Right forelimb (tissue), 1 donor: ENCODE measurements at regions not wholly inside any gene's neighbourhood (a gene's known extent, or its start where the extent isn't known, plus 50 kb on each side); places are given as distances from the start of the nearest gene placed in this dataset.

Experiments
- DNase-seq: peaks from one replicate; pipeline ENCODE4 v3.0.0-alpha.2; 2018

DNA sequence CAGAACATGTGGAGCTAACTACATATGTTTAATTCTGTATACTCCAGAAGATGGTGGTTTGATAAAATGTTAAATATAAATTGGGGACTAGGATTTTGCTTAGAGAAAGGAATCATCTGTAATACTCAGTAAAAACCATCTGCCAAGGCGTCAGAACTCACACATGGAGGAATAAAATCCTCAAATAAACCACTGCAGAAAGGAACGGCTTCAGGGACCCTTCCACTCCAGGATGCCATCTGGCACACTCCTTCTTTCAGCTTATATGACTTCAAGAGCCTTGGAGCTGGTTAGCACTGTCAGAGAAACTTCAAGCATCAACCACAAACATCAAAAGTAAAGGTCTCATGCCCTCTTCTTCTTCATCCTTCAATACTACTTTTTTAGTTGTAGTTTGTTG lies 360.6 kb downstream of the PLK2 start:
- no peak for DNase-seq

DNA sequence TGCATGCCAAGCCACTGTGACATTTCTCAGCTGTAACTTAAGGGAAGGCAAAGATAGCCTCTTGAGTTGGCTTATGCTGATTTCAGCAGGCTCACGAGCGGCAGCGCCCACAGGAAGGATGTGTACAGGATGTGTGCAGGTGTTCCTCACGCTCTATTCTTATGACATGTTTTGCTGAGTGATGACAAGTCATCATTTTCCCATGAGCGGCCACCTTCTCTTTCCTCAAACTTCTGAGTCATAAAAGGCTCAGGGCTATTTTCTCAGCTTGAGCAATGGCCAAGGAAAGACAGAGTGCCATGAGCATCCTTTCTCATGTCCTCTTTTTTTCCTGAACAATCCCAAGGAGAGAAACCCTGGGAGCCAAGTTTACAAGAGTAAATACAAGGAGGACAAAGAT lies 365.9 kb downstream of the PLK2 start:
- DNase-seq: no peak

DNA sequence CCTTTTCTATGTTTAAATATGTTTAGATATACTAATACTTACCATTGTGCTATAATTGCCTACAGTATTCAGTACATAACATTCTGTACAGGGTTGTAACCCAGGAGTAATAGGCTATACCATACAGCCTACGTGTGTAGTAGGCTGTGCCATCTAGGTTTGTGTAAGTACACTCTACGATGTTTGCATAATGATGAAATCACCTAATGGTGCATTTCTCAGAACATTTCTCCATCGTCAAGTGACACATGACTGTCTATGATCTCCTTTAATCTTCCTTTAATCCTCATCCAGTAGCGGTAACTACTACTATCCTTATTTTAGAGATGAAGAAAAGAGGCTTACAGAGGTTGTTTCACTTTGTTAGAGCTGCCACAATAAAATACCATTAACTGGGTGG lies 369.2 kb downstream of the PLK2 start:
- DNase-seq: no peak

DNA sequence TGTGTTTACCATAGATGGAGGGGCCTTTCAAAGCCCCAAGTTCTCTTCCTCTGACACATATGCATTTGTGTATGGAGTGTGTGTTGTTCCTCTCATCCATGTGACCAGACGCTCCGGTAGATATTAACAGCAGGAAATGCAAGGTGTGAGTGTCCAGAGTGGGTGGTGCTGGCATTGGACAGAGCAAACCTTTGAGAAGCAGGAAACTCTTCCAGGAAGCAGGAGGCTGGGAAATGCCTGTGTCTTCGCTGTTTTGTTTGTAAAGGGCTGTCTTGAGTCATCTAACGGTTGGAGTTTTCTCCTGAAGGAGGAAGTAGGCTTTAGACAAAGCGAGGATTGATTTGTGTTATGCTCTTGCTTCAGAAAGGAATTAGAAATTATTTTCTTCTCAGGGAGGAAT lies 370.9 kb downstream of the PLK2 start:
- no peak for DNase-seq

DNA sequence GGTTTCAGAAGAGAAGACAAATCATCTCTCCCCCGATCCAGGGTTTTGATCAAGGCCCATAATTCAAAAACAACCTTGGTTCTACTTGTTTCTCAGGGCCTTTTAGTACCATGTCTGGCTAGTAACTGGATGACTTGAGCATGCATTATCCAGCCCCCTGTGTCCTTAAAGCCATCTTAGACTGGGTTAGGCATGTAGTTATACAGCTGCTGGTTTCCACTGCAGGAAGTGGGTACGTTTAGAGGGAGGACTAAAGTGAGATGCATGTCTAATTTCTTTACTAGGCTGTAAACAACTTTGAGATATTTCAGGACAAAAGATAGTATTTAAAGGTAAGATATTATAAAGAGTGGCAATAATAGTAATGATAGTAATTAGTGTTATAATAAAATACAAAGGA lies 372.0 kb downstream of the PLK2 start:
- no peak for DNase-seq

DNA sequence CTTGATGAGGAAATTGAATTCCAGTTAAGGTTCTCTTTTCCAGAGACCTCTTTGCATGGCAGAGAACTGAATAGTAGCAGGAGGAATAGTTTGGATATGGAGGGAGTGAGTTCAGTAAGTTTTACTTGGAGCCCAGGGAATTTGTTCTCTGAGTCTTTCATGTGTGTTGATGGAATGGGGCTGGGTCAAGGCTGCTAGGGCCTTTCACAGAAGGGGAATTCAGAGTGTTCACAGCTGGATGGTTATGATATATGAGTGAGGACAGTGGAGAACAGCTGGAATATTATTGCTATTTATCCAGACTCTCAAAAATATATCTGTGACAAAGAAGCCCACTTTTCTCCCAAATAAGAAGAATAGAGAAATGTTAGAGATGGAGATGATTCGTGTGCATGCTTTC lies 372.8 kb downstream of the PLK2 start:
- no peak for DNase-seq

DNA sequence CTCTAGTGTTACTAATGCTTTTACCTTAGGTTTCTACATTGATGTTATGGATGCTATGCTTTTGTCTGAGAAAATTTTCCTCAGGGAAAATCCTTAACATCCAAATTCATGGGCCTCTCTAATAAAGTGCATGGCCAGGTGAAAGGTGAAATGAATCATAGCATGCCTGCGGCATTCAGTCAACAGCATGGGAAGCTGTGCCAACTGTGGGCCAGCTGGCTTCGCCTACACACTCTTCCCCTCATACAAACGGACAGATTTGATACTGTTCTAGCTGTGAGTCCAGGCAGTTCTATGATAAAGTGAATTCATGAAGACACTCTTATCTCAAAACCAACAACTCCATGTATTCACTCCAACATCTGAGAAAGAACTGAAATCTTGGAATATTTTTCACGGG lies 374.1 kb downstream of the PLK2 start:
- DNase-seq: no peak

DNA sequence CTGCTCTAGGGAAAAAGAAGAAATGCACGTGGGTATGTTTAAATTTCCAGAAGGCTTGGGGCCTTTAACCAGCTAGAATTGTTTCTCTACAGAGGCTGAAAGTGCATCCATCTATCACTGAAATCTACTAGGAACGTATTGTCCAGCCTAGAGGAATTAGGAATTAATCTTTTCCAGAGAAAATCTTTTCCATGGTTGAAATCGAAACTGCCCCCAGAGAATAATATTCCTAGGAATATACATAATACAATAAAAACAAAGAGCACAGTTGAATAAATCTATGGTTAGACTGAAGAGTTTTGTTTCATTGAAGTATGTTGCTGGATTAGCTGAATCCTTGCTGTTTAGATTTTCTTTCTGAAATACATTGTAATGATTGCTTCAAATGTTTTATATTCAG lies 378.5 kb downstream of the PLK2 start:
- no peak for DNase-seq

DNA sequence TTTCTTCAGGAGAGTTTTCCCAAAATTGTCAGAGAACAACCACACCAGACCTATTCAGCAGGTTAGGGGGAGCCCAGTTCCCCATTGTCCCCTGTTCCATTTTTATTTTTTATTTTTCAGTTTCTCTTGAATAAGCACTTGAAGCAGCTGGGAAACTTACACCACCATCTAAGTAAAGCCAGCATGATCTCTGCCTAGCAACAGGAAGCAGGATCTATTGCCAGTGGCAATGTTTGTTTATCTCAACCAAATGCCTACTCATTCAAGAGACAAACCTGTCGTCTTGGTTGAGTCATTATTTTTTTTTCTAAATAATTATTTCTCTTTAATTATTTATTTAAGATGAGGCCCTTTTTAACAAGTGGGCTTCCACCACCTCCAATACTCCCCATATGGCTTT lies 379.3 kb downstream of the PLK2 start:
- DNase-seq: no peak

DNA sequence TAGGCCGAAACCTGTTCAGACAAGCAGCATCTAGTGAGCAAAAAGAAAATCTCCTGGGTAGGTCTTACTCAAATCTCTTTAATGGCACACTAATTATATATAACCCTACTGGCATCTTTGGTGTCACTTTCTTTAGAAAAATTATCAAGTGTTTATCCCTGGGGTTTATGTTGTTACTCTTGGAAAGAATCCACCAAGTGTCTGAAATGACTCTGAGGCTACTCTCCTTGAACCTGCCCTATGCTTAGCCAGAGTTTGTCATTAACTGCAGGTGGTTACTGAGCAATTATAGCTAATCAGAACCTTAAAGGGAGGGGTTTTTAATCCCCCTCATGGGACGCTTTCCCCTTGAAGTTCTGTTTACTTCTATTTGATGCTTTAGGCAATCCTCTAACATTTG lies 381.9 kb downstream of the PLK2 start:
- DNase-seq: no peak

DNA sequence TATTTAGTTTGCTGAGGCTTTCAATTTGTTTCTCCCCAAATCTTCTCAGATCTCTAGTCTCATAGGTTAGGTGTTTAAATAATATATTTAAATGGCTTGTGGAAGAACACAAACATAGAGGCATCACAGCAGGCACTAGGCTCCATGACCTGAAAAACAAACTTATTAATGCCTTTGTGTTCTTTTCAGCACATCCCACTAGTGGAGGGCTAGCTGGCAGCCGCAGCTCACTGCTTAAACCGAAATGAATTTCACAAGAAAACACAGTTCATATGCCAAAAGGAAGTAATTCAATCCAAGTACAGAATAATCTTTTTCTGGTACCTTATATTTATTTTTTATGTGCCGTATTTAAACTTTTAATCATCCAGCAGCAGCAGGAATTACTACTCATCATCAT lies 382.5 kb downstream of the PLK2 start:
- DNase-seq: no peak

DNA sequence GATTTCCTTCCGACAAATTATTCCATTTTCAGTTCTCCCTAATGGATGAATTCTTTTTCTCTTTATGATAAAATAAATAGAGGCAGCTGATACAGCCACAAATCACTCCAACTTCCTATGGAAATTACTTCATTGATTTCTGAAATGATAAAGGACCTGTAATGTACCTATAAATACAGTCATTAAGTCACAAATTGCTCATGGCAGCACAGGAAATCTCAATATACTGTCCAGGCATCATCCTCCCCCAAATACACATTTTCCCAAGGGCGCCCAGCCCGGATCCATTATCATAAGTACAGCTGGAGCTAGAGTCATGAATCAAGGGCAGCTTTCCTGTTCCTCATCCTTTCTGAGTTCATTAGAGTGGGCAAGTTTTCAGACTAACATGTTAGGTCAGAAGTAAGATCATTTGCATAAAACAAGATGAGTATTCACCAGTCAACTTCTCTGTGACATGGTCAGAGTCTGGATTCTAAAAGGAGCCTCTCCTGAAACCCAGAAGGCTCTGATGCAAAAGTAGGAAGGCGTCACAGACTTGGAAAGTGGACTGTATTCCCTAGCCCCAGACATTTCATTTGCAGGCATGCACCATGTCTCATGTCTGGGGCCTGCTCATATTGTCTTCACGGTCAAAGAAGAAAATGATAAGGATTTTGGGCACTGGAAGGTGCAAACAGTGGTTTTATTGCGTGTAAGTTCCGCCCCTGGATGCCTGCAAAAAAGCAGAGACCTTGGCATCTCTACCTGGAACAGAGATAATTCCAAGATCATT lies 383.2 kb downstream of the PLK2 start:
- DNase-seq: no peak

DNA sequence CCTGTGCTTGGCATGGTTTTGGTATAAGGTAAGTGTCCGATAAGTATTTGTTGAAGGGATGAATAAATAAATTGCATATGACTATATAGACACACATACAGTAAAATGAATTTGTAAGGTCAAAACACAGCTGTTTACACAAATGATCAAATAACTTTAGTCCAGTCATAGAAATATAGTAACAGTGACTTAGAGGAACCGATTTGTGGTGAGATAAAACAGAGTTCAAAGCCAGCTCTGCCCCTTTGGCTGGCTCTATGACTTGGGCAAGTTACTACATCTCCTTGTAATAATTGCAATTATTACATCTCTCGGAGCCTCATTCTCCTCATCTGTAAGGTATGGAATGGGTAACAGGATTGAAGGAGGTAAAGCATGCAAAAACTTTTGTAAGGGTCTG lies 384.0 kb downstream of the PLK2 start:
- no peak for DNase-seq

DNA sequence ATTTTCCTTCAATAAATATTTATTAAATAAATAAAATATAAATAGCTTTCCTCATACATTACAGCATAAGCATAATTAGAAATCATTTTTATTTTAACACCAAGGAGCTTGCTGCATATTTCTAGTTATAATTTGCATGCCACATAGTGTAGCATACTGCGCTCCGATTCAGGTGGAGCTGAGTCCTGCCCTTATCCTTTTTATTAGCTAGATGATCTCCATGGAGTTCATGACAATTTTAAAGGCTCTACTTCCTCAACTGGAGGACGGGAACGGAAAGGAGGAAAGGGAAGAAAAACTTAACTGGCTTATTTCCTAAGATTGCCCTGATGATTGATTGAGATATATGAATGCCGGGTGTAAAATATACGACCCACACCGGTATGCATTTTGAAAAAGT lies 385.2 kb downstream of the PLK2 start:
- no peak for DNase-seq

DNA sequence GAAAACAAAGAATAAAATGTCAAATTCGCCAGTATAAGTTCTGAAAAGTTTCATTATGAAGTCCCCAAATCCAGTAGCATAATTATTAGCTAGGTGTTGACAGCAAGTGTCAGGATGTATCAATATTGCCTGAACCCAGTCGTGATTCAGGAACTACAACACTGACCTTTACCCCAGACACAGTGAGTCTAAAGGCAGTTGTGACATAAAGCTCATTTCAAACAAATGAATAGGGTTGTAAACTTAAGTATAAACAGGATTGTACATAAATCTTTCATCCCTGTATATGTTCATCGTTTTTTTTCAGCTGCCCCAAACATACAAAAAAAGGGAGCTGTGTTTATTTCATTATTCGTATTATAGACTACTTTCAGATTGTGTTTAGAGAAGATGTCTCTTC lies 385.7 kb downstream of the PLK2 start:
- no peak for DNase-seq

DNA sequence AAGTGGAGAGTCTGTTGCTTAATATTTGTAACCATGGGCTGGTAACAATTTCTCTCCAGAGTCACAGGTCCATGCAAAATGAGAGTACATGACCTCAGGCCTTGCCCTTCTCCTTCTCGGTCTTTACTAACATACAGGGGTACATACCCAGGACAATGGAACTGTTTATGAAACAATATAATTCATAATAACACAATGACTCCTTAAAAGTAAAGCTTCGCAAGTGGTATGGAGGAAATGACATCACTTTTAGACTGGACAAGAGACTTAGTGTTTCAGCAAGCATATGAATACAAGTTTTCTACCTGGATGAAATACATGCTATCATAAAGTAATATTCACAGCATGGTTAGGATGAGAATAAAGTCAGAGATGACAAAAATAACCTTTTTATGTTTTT lies 386.6 kb downstream of the PLK2 start:
- DNase-seq: no peak

DNA sequence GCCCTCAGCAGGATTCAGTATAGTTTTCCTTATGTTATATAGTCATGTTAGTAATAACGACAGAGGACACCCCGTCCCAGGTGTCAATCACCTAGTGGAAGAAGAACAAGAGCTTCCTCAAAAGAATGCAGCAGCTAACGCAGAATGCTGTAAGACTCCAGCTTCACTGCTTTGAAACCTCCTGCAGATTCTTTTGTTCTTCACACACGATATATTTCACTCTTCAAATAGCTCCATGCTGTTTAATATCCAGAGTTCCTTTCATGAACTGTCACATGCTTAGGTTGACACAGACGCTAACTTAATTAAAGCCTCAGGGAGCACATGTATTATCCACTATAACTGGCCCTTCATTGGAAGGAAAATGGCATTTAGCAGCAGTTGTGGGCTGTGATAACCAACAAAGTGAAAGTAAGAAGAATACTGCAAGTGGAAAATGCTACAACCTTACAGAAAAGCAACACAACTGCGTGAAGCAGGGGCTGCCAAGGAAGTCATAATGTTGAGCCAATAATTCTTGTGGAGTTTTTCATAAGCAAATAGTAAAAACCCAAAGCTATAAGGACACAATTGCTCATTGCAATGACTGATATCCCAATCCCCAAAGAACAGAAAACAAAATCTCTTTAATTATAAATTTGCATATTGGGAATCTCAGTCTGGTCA lies 387.5 kb downstream of the PLK2 start:
- DNase-seq: no peak

DNA sequence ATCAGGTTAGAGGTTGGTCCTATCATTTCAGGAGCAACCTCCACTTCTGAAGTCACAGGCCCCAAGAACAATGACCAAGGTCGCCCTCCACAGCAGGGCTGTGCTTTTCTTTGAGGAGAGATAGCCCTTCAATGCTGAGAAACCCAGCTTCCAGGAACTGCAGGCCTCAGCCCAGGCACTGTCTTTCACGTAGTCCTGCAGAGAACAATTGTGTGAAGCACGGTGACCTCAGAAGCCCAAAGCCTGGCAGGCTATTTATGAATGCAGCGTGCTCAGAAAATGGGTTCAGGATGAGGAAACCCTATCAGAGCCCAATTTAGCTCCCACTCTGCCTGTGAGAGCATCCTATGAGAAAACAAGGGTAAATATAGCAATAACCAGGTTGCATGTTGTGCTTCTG lies 388.3 kb downstream of the PLK2 start:
- no peak for DNase-seq

DNA sequence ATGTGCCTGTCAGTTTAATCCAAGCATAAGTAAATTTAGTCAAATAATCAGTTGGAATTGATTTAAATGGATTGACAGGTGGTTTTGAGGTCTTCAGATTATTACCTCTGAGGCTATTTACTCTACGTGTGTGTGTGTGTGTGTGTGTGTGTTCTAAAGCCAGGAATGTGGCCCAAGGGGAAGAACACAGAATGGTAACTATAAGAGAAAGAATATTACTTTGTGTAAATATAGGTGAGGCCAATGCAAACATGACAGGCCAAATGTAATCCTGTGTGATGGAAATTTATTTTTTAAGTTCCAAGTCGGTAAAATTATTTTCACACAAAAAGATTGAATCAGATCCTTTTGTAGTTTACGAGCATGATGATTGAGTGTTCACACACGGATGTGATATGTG lies 390.0 kb downstream of the PLK2 start:
- DNase-seq: no peak

DNA sequence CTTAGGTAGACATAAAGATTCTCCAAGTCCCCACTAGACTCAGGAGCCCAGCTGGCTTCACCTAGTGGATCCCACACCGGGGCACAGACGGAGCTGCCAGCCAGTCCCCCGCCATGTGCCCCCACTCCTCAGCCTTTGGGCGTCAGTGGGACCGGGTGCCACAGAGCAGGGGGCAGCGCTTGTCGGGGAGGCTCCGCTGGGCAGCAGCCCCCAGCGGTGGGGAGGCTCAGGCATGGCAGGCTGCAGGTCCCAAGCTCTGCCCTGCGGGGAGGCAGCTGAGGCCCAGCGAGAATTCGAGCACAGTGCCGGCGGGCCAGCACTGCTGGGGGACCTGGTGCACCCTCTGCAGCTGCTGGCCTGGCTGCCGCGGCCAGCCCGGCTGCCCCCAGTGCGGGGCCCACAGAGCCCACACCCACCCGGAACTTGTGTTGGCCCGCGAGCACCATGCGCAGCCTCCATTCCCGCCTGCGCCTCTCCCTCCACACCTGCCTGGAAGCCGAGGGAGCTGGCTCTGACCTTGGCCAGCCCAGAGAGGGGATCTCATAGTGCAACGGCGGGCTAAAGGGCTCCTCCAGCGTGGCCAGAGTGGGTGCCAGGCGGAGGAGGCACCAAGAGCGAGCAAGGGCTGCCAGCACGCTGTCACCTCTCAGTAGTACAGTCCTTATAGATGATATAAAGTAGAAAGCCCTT lies 390.7 kb downstream of the PLK2 start:
- DNase-seq: no peak

DNA sequence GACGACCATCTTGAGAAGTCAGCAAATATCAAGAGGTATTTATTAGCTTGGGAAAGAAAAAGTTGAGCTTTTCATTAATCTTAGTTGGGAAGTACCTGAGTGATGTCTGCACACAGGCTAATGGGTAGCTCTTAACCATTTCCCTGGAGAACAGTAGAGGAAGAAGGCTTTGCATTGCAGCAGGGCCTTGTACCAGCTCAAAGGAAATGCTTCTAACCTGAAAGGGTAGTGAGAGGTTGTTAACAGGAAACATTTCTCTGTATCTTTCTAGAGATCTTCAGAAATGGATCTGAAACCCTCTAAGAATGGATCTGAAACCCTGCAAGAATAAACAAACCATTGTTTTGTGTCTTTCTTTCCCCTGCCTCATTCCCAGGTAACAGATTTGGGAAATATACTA lies 393.3 kb downstream of the PLK2 start:
- no peak for DNase-seq

DNA sequence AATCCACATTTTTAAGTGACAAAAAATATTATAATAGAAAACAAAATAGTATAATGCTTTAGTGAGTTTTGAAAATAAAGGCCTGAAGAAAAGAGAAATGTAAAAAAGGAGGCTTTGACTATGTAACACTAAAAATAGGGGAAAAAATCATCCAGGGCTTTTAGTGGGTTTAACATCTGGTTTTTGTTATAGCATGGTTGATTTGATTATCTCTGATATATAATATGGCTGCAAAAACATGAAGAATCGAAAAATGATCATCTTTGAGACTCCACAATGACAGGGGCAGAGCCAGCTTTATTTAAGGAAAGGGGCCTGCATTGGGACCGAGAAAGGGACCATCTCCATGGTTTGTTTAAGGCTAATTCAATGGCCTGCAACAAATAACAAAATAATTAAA lies 393.8 kb downstream of the PLK2 start:
- DNase-seq: no peak

DNA sequence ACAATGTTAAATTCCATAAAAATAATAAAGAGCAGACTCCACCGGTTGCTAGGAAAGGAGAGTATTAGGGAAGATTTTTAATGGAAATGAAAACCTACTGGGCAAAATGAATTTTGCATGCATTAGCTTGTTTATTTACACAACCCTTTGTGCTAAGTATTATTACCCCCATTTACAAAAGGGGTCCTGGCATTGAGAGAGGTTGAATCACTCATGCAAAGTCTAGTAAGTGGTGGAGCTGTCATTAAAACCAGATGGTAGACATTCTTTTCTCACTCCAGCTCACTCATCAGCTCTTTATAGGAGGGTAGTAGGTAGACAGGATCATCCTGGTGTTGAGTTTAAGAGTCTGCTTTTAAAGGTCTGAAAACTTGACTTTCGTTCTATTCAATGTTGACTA lies 395.1 kb downstream of the PLK2 start:
- no peak for DNase-seq

DNA sequence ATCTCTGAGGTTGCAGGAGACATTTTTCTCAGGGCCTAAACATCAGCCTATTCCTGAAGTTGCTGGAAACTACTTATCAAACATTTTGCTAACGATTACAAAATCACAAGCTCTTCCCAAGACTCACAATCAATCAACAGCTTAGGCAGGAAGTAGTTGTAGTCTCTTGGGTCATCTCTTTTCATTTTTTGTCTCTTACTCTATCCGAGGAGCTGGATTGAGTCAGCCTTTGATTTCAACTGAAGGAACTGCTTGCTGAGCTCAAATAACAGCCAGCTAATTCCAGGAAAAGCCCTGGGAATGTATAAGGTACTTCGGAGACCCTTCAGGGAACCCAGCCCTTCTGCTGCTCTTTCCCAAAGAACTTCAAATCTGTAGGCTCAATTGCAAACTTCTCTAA lies 398.9 kb downstream of the PLK2 start:
- DNase-seq: no peak
